C4-2B (cell line): ENCODE measurements at regions not wholly inside any gene's neighbourhood (a gene's known extent, or its start where the extent isn't known, plus 50 kb on each side); places are given as distances from the start of the nearest gene placed in this dataset.

ENCODE experiments used
- ZFX ChIP-seq: fragments of 450-650 bp; IDR thresholded peaks from 2 replicates; pipeline ENCODE4 v1.6.1; 2017
- TF ChIP-seq, protein P1 (sequence below): fragments of 450-650 bp; conservative IDR thresholded peaks from 2 replicates; pipeline ENCODE4 v1.5.1; 2017; ENCODE audit warnings: mild to moderate bottlenecking

GRCh38 chr13:59404331-59404730, 759.4 kb downstream of the DIAPH3 start:
- TF ChIP-seq, protein P1, sequence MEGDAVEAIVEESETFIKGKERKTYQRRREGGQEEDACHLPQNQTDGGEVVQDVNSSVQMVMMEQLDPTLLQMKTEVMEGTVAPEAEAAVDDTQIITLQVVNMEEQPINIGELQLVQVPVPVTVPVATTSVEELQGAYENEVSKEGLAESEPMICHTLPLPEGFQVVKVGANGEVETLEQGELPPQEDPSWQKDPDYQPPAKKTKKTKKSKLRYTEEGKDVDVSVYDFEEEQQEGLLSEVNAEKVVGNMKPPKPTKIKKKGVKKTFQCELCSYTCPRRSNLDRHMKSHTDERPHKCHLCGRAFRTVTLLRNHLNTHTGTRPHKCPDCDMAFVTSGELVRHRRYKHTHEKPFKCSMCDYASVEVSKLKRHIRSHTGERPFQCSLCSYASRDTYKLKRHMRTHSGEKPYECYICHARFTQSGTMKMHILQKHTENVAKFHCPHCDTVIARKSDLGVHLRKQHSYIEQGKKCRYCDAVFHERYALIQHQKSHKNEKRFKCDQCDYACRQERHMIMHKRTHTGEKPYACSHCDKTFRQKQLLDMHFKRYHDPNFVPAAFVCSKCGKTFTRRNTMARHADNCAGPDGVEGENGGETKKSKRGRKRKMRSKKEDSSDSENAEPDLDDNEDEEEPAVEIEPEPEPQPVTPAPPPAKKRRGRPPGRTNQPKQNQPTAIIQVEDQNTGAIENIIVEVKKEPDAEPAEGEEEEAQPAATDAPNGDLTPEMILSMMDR, result no peak
- TF ChIP-seq ZFX, result no peak
